ENCODE measurements at regions not wholly inside any gene's neighbourhood (a gene's known extent, or its start where the extent isn't known, plus 50 kb on each side); places are given as distances from the start of the nearest gene placed in this dataset.
"Not testable (repeated sequence)": the region's sequence is repeated elsewhere in the genome, so short reads cannot be mapped to it uniquely, and the experiment has no call there.

DNA sequence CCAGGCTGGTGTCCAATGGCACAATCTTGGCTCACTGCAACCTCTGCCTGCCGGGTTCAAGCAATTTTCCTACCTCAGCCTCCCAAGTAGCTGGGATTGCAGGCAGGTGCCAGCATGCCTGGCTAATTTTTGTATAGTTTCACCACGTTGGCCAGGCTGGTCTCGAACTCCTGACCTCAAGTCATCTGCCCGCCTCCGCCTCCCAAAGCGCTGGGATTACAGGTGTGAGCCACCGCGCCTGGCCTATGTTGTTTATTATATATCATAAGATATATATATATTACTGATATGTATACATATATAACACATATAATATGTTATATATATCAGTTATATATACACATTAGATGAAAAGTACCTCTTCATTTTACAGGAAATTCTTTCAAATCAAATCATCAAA, 914.7 kb downstream of the FOXD4L5 start:
- not testable (repeated sequence) for H3K4me1 Mint-ChIP-seq; H3K27me3 Mint-ChIP-seq (ENCODE audit: low read depth in 3 of 3); DNase-seq; H3K4me3 Mint-ChIP-seq; H3K9me3 Mint-ChIP-seq; H3K27ac Mint-ChIP-seq; H3K36me3 Mint-ChIP-seq

DNA sequence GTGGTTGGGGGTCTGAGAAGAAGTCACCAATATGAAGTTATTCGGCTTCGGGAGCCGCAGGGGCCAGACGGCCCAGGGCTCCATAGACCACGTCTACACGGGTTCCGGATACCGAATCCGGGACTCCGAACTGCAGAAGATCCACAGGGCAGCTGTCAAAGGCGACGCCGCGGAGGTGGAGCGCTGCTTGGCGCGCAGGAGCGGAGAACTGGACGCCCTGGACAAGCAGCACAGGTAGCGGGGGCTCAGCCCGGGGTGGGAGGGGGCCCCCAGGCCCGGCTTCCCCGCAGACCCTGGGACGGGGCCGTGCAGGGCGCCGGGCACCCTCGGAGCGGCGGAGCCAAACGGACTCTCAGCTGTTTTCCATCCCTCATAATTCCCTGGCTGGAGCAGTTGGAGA, 915.4 kb downstream of the FOXD4L5 start:
- H3K9me3 Mint-ChIP-seq; H3K4me1 Mint-ChIP-seq; H3K27ac Mint-ChIP-seq; H3K4me3 Mint-ChIP-seq; H3K36me3 Mint-ChIP-seq; H3K27me3 Mint-ChIP-seq (ENCODE audit: low read depth in 3 of 3): not testable (repeated sequence)
- DNase-seq = peak in 1 of 3 donors; percentile 0

DNA sequence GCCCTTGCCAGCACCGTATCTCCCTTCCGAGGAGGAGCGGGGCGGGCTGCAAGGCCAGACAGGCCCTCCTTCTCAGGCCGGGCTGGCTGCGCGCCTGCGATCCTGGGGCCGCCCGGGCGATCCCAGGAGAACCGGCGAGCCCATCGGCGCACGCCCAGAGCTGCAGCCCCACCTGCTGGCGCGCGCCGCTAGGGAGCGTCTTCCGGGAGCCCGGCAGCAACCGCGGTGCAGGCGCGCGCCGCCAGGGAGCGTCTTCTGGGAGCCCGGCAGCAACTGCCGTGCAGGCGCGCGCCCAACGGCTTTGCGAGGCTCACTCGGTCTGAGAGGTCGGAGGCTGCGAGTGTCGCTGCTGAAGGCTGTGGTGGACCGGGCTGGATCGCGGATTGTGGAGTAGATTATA, 915.9 kb downstream of the FOXD4L5 start:
- H3K9me3 Mint-ChIP-seq; H3K27ac Mint-ChIP-seq; H3K4me1 Mint-ChIP-seq; H3K4me3 Mint-ChIP-seq; H3K27me3 Mint-ChIP-seq (ENCODE audit: low read depth in 3 of 3); H3K36me3 Mint-ChIP-seq: not testable (repeated sequence)
- DNase-seq = peak in 2 of 3 donors; percentile 73 to 84

DNA sequence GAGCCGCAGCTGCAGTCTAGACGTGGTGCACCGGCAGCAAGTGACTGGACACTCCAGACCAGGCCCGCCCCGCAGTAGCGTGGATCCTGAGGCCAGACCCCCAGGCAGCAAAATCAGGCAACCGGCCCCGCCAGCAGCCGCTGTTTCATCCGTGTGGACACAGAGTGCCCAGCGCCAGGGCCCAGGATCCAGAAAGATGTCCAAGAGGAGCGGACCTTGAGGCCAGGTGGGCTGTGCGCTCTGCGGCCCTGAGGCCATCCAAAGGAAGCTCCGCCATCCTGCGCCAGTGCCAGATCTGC, 916.4 kb downstream of the FOXD4L5 start:
- H3K4me1 Mint-ChIP-seq; H3K27me3 Mint-ChIP-seq (ENCODE audit: low read depth in 3 of 3); H3K27ac Mint-ChIP-seq; DNase-seq; H3K36me3 Mint-ChIP-seq; H3K9me3 Mint-ChIP-seq: not testable (repeated sequence)
- H3K4me3 Mint-ChIP-seq = peak overlapping the region in 4 of 5 donors; percentile 44 to 72 (median 56)

DNA sequence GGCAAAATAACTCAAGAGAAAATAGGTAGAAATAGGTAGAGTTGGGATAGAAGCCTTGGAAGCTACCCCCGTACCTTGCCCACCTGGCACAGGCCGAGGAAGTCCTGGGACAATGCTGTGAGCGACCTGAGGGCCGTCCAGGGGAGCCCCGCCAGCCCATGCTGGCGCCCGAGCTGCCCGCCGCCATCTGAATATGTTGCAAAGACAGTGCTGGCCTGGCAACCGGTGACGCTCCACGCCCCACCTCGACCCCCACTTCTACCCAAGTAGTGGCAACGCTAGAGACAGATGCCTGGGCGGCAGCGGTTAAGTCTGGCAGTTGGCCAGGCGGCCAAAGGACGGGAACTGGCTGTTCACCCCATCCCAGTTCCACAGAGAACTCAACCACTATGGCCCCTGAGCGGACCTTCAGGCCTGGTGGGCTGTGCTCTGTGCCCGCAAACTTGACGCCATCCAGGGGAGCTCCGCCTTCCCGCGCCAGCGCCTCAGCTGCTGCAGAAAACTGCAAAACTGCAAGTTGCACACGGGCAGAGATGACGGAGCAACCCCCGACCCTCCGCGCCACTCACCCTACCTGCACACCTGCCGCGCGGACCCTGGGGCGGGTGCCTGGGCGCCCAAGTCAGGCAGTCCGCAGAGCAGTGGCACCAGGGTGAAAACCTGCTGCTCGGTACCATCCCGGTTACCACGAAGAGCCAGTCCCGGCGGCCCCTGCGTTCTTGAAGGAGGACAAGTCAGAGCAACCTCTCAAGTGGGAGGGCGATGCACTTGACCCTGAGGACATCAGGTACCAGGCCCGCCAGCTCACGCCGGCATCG, 917.0 kb downstream of the FOXD4L5 start:
- H3K27me3 Mint-ChIP-seq (ENCODE audit: low read depth in 3 of 3); H3K4me1 Mint-ChIP-seq; H3K9me3 Mint-ChIP-seq; H3K27ac Mint-ChIP-seq; H3K36me3 Mint-ChIP-seq: not testable (repeated sequence)
- DNase-seq = peak in 2 of 3 donors; percentile 6 to 16
- peak overlapping the region in 4 of 5 donors; percentile 44 to 72 (median 56) for H3K4me3 Mint-ChIP-seq
